ENCODE measurements at regions not wholly inside any gene's neighbourhood (a gene's known extent, or its start where the extent isn't known, plus 50 kb on each side); places are given as distances from the start of the nearest gene placed in this dataset.

DNA sequence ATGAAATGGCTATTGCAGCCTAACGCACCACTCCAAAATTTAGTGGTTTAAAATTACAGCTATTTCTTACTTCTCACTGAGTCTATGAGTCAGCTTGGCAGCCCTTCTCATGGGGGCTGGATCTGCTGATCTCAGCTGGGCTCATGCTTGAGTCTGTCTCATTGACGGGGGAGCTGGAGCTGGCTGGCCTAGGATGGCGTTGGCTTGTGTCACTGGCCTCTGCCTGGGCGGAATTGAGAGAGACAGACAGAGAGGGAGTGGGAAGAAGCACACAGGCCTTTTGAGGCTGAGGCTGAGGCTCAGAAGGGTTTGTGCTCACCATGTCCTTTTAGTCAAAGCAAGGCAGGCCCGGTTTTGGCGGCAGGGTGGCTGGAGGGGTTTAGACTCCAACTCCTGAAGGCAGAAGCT lies 412.1 kb upstream of the MYT1L start:
- TF ChIP-seq, protein P1, sequence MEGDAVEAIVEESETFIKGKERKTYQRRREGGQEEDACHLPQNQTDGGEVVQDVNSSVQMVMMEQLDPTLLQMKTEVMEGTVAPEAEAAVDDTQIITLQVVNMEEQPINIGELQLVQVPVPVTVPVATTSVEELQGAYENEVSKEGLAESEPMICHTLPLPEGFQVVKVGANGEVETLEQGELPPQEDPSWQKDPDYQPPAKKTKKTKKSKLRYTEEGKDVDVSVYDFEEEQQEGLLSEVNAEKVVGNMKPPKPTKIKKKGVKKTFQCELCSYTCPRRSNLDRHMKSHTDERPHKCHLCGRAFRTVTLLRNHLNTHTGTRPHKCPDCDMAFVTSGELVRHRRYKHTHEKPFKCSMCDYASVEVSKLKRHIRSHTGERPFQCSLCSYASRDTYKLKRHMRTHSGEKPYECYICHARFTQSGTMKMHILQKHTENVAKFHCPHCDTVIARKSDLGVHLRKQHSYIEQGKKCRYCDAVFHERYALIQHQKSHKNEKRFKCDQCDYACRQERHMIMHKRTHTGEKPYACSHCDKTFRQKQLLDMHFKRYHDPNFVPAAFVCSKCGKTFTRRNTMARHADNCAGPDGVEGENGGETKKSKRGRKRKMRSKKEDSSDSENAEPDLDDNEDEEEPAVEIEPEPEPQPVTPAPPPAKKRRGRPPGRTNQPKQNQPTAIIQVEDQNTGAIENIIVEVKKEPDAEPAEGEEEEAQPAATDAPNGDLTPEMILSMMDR (IDR thresholded peaks at IDR 0.05) = no peak
- TF ChIP-seq POLR2A (IDR thresholded peaks at IDR 0.05) = no peak

All from right lobe of liver (tissue), 4 donors.